ENCODE measurements at regions not wholly inside any gene's neighbourhood (a gene's known extent, or its start where the extent isn't known, plus 50 kb on each side); places are given as distances from the start of the nearest gene placed in this dataset.
A peak's percentile ranks its signal among the peaks of the same experiment; 100 is the strongest.

GRCh38 chr2:194223218-194223617, 1433.8 kb upstream of the SLC39A10 start:
- no TSS peak for BruUV-seq (replicated peaks)
- no peaks in the 10 kb centered on the region for H3K27me3 ChIP-seq (ENCODE audit: insufficient read depth, low read length)
- CTCF ChIA-PET = no interaction called here
- no peaks in the 10 kb centered on the region for H4K20me1 ChIP-seq (ENCODE audit: insufficient read depth)
- H3K4me1 ChIP-seq (ENCODE audit: control insufficient read depth in 1 of 2, insufficient read depth in 2 of 2, low read length in 2 of 2) = no peaks in the 10 kb centered on the region
- no peak overlapping the region for H3K9ac ChIP-seq (ENCODE audit: low read length)
- POLR2A ChIA-PET = no interaction called here
- H3K27ac ChIP-seq (ENCODE audit: low read depth, low read length) = no peak overlapping the region
- no peak overlapping the region for H3K4me2 ChIP-seq (ENCODE audit: low read length)
- H3K9me2 ChIP-seq (ENCODE audit: insufficient read depth) = no peaks in the 10 kb centered on the region
- peak overlapping the region; percentile 60 for H2AFZ ChIP-seq (ENCODE audit: low read depth, low read length, poor library complexity, severe bottlenecking)
- TF ChIP-seq CEBPB (IDR thresholded peaks at IDR 0.05; ENCODE audit: low read depth) (no peak), CTCF (IDR thresholded peaks at IDR 0.05 in 2 of 3, conservative IDR thresholded peaks at IDR 0.05 in 1 of 3; ENCODE audit: borderline replicate concordance in 1 of 3, insufficient read depth in 1 of 3, low read depth in 2 of 3, low read length in 2 of 3) (no peak), ZFX (IDR thresholded peaks at IDR 0.05) (no peak), EZH2phosphoT487 (IDR thresholded peaks at IDR 0.05; ENCODE audit: borderline replicate concordance) (no peak), YY1 (IDR thresholded peaks at IDR 0.05; ENCODE audit: extremely low read depth, insufficient replicate concordance, low read depth, low read length) (no peak), EGR1 (IDR thresholded peaks at IDR 0.05; ENCODE audit: low read depth) (no peak), POLR2A (IDR thresholded peaks at IDR 0.05; ENCODE audit: borderline replicate concordance, extremely low read depth, insufficient read depth, insufficient read length) (no peak), ATF3 (IDR thresholded peaks at IDR 0.05) (no peak), ELF1 (IDR thresholded peaks at IDR 0.05; ENCODE audit: borderline replicate concordance, low read depth) (no peak), ZBTB33 (IDR thresholded peaks at IDR 0.05; ENCODE audit: extremely low read depth, insufficient replicate concordance, low read length) (no peak), SRF (IDR thresholded peaks at IDR 0.05; ENCODE audit: low read depth) (no peak), FOSL1 (IDR thresholded peaks at IDR 0.05; ENCODE audit: low read depth) (no peak), JUND (IDR thresholded peaks at IDR 0.05) (no peak), SIN3A (IDR thresholded peaks at IDR 0.05; ENCODE audit: low read depth) (no peak), SP1 (IDR thresholded peaks at IDR 0.05; ENCODE audit: low read depth) (no peak), CBX3 (IDR thresholded peaks at IDR 0.05; ENCODE audit: low read depth) (no peak), RAD21 (IDR thresholded peaks at IDR 0.05; ENCODE audit: low read depth) (no peak)
- TF ChIP-seq, protein P1, sequence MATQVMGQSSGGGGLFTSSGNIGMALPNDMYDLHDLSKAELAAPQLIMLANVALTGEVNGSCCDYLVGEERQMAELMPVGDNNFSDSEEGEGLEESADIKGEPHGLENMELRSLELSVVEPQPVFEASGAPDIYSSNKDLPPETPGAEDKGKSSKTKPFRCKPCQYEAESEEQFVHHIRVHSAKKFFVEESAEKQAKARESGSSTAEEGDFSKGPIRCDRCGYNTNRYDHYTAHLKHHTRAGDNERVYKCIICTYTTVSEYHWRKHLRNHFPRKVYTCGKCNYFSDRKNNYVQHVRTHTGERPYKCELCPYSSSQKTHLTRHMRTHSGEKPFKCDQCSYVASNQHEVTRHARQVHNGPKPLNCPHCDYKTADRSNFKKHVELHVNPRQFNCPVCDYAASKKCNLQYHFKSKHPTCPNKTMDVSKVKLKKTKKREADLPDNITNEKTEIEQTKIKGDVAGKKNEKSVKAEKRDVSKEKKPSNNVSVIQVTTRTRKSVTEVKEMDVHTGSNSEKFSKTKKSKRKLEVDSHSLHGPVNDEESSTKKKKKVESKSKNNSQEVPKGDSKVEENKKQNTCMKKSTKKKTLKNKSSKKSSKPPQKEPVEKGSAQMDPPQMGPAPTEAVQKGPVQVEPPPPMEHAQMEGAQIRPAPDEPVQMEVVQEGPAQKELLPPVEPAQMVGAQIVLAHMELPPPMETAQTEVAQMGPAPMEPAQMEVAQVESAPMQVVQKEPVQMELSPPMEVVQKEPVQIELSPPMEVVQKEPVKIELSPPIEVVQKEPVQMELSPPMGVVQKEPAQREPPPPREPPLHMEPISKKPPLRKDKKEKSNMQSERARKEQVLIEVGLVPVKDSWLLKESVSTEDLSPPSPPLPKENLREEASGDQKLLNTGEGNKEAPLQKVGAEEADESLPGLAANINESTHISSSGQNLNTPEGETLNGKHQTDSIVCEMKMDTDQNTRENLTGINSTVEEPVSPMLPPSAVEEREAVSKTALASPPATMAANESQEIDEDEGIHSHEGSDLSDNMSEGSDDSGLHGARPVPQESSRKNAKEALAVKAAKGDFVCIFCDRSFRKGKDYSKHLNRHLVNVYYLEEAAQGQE (IDR thresholded peaks at IDR 0.05; ENCODE audit: low read depth) = no peak
- intact Hi-C loops (cut with micrococcal nuclease) = no loop called here
- H3K36me3 ChIP-seq (ENCODE audit: control insufficient read depth in 1 of 2, insufficient read depth in 2 of 2, low read length in 2 of 2) = no peaks in the 10 kb centered on the region
- DNase-seq (ENCODE audit: low read depth, low spot score) (no peak), ATAC-seq (no peak)
- no peak overlapping the region for H3K4me3 ChIP-seq (replicated peaks in 1 of 2; ENCODE audit: low read depth in 1 of 2, low read length in 2 of 2)
- no peaks in the 10 kb centered on the region for H3K9me3 ChIP-seq (ENCODE audit: control insufficient read depth in 1 of 2, insufficient read depth in 1 of 2, low read depth in 1 of 2, low read length in 2 of 2)
- no peaks in the 10 kb centered on the region for H3K79me2 ChIP-seq (ENCODE audit: insufficient read depth, low read length)
- RAD21 ChIA-PET (ENCODE audit: low non-redundant PET in 1 of 2, low total read pairs in 2 of 2, uncharacterized antibody in 2 of 2, unreplicated experiment in 2 of 2) = no interaction called here

Measured in HCT116 (cell line).